GM13977 (cell line): ENCODE measurements at regions not wholly inside any gene's neighbourhood (a gene's known extent, or its start where the extent isn't known, plus 50 kb on each side); places are given as distances from the start of the nearest gene placed in this dataset.

ENCODE experiments used
- DNase-seq: peaks from one replicate; pipeline ENCODE4 v3.0.0; 2012; ENCODE audit warnings: low spot score
- CTCF ChIP-seq: IDR thresholded peaks from 2 replicates; pipeline ENCODE4 v1.5.1; 2012; ENCODE audit warnings: mild to moderate bottlenecking, control low read depth; ENCODE audit not compliant: insufficient read depth; ENCODE audit errors: extremely low read depth, missing control alignments
- in situ Hi-C: fragments of 300-500 bp; cut with MboI; formaldehyde crosslinking; loops from one replicate; pipeline ENCODE4 v1.12.0; 2022; ENCODE audit warnings: low sequenced_read_pairs, low pct_unique_long_range_greater_than_20kb, mixed read lengths, inconsistent platforms; ENCODE audit not compliant: unreplicated experiment

- no peak for TF ChIP-seq CTCF
- DNase-seq: no peak
- in situ Hi-C loops: no loop called here
Measured at GRCh38 chr4:30656828-30657227, 63.3 kb upstream of the PCDH7 start.

- TF ChIP-seq CTCF: no peak
- no peak for DNase-seq
- in situ Hi-C loops: no loop called here
Measured at GRCh38 chr4:30667919-30668318, 52.2 kb upstream of the PCDH7 start.

- no peak for TF ChIP-seq CTCF
- in situ Hi-C loops: no loop called here
- DNase-seq: no peak
Measured at GRCh38 chr4:30670206-30670605, 50.0 kb upstream of the PCDH7 start.
